BJ (cell line): ENCODE measurements at regions not wholly inside any gene's neighbourhood (a gene's known extent, or its start where the extent isn't known, plus 50 kb on each side); places are given as distances from the start of the nearest gene placed in this dataset.

Experiments
- CTCF ChIA-PET: fragments of 350-600 bp; formaldehyde crosslinking; extraction: SDS; loops from one replicate; lab custom pipeline; 2021; ENCODE audit warnings: antibody characterized with exemption, inconsistent platforms; lab: Yijun Ruan, JAX
- POLR2A ChIA-PET: fragments of 300-600 bp; sonication (Branson Sonifier 250); formaldehyde crosslinking; extraction: SDS; loops from one replicate; lab custom pipeline; 2021; ENCODE audit warnings: antibody characterized with exemption; lab: Charles Lee
- DNase-seq: peaks from one replicate; pipeline ENCODE4 v3.0.0-alpha.2; 2011; ENCODE audit warnings: low read depth
- H3K27me3 ChIP-seq: 2 replicates; pipeline ENCODE4 v1.6.0; 2011; ENCODE audit warnings: low read length; ENCODE audit not compliant: control insufficient read depth, insufficient read depth
- H3K36me3 ChIP-seq: 2 replicates; pipeline ENCODE4 v1.5.1; 2011; ENCODE audit warnings: low read length; ENCODE audit not compliant: control insufficient read depth, insufficient read depth
- H3K4me3 ChIP-seq: 2 replicates; pipeline ENCODE4 v1.5.1; 2011; ENCODE audit warnings: low read depth, mild to moderate bottlenecking, control low read depth, low read length
- CTCF ChIP-seq: IDR thresholded peaks from 2 replicates; pipeline ENCODE4 v1.5.1; 2011; ENCODE audit warnings: low read depth, mild to moderate bottlenecking, control low read depth, inconsistent platforms, low read length, moderate library complexity; ENCODE audit not compliant: insufficient read depth

- DNase-seq = no peak
- CTCF ChIA-PET = interaction anchor here (0.8 kb wide), 1 partner anchor 17 kb away, joined by 3 read pairs; no protein-coding TSS in a partner anchor
- POLR2A ChIA-PET = no interaction called here
Observed at GRCh38 chr13:34772881-34773280, 169.2 kb upstream of the NBEA start.

GRCh38 chr13:34776390-34776981, 165.6 kb upstream of the NBEA start:
- no peaks in the 10 kb centered on the region for H3K36me3 ChIP-seq
- no peak for TF ChIP-seq CTCF
- no peak for DNase-seq
- H3K4me3 ChIP-seq = no peak overlapping the region
- ChIA-PET CTCF (no interaction called here), POLR2A (no interaction called here)
- no peaks in the 10 kb centered on the region for H3K27me3 ChIP-seq

More at GRCh38 chr13:34772881-34773280, 169.2 kb upstream of the NBEA start:
- H3K27me3 ChIP-seq = no peaks in the 10 kb centered on the region
- TF ChIP-seq CTCF = no peak
- H3K4me3 ChIP-seq = no peak overlapping the region
- H3K36me3 ChIP-seq = no peaks in the 10 kb centered on the region

GRCh38 chr13:34777089-34777913, 164.8 kb upstream of the NBEA start:
- ChIA-PET CTCF (no interaction called here), POLR2A (no interaction called here)
- no peaks in the 10 kb centered on the region for H3K27me3 ChIP-seq
- no peak for DNase-seq
- no peak for TF ChIP-seq CTCF
- H3K36me3 ChIP-seq = no peaks in the 10 kb centered on the region
- H3K4me3 ChIP-seq = no peak overlapping the region

GRCh38 chr13:34777914-34778303, 164.2 kb upstream of the NBEA start:
- ChIA-PET POLR2A (no interaction called here), CTCF (no interaction called here)
- Histone ChIP-seq H3K4me3 (no peak overlapping the region), H3K27me3 (no peaks in the 10 kb centered on the region), H3K36me3 (no peaks in the 10 kb centered on the region)
- DNase-seq = no peak
- no peak for TF ChIP-seq CTCF

- CTCF ChIA-PET = no interaction called here
- POLR2A ChIA-PET = no interaction called here
- no peaks in the 10 kb centered on the region for H3K36me3 ChIP-seq
- TF ChIP-seq CTCF = no peak
- no peaks in the 10 kb centered on the region for H3K27me3 ChIP-seq
- no peak overlapping the region for H3K4me3 ChIP-seq
- no peak for DNase-seq
Observed at GRCh38 chr13:34779171-34779570, 162.9 kb upstream of the NBEA start.
